Thyroid gland (tissue), 4 donors: ENCODE measurements at regions not wholly inside any gene's neighbourhood (a gene's known extent, or its start where the extent isn't known, plus 50 kb on each side); places are given as distances from the start of the nearest gene placed in this dataset.

Experiments
- DNase-seq, 2 donors: peaks; one replicate each; pipeline ENCODE4 v3.0.0-alpha.2; 2019
- H3K27ac ChIP-seq, 3 donors: fragments of 200-600 bp; sonication (generic); 1 replicate in 2 of 3; 2 replicates in 1 of 3; pipeline ENCODE4 v1.5.1; 2016 to 2019; ENCODE audit warnings: mild to moderate bottlenecking in 1 of 3, moderate library complexity in 1 of 3
- H3K27me3 ChIP-seq: fragments of 200-600 bp; sonication (generic); one replicate; pipeline ENCODE4 v1.5.1; 2019
- H3K36me3 ChIP-seq, 2 donors: fragments of 200-600 bp; sonication (generic); one replicate each; pipeline ENCODE4 v1.5.1; 2016 to 2019
- H3K4me1 ChIP-seq, 2 donors: fragments of 200-600 bp; sonication (generic); one replicate each; pipeline ENCODE4 v1.5.1; 2017 to 2019
- H3K4me3 ChIP-seq, 3 donors: fragments of 200-600 bp; sonication (generic); replicated peaks in 1 of 3; 1 replicate in 2 of 3; 2 replicates in 1 of 3; pipeline ENCODE4 v1.5.1; 2016; ENCODE audit warnings: mild to moderate bottlenecking in 1 of 3
- H3K9me3 ChIP-seq: fragments of 200-600 bp; sonication (generic); one replicate; pipeline ENCODE4 v1.5.1; 2017
- POLR2A ChIP-seq, 2 donors: fragments of 450-650 bp; IDR thresholded peaks; one replicate each; pipeline ENCODE4 v1.6.1; 2017; ENCODE audit warnings: antibody characterized with exemption in 2 of 2, mild to moderate bottlenecking in 2 of 2, moderate library complexity in 1 of 2
- WGBS, 2 donors: methylation state at CpG; one replicate each; pipeline ENCODE4 v1.1.5; 2017; 5-methylcytosine and 5-hydroxymethylcytosine counted together
- intact Hi-C: fragments of 100-400 bp; cut with DNase I; formaldehyde crosslinking; loops from one replicate; pipeline ENCODE4 v1.15.1; 2023
- TF ChIP-seq, protein P1 (sequence below), 6 experiments: fragments of 200-600 bp in 3 of 6; fragments of 450-650 bp in 3 of 6; sonication (generic) in 3 of 6; IDR thresholded peaks; one replicate each; pipeline ENCODE4 v1.5.1; 2016 to 2019; ENCODE audit warnings: antibody characterized with exemption in 6 of 6, mild to moderate bottlenecking in 2 of 6, inconsistent platforms in 1 of 6, moderate library complexity in 1 of 6

DNA sequence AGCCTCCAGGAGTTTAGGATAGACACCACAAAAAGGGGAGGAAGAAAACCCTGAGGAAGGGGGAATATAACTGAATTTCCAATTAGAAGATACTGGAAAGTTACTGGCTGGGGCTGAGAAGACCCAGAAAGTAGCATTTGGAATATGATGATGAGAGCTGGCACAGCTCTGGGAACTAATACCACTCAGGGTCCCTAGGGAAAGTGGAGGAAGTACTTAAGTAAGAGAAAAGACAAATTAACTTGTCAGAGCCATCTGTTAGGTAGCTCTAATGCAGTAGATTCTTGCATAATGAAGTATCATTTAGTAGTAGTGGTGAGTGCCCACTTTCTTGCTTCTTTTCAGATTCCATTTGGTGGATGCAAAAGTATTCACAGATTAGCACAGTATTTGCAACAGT is 90.8 kb upstream of the TSPAN5 start:
- Histone ChIP-seq H3K4me1 (peaks cover 0 to 8% of the 10 kb centered on the region in 2 donors), H3K27me3 (no peaks in the 10 kb centered on the region), H3K36me3 (no peaks in the 10 kb centered on the region), H3K9me3 (no peaks in the 10 kb centered on the region), H3K4me3 (no peak overlapping the region), H3K27ac (no peak overlapping the region)
- intact Hi-C loops, result no loop called here
- no peak for DNase-seq
- TF ChIP-seq POLR2A (IDR thresholded peaks at IDR 0.05), result no peak
- TF ChIP-seq, protein P1, sequence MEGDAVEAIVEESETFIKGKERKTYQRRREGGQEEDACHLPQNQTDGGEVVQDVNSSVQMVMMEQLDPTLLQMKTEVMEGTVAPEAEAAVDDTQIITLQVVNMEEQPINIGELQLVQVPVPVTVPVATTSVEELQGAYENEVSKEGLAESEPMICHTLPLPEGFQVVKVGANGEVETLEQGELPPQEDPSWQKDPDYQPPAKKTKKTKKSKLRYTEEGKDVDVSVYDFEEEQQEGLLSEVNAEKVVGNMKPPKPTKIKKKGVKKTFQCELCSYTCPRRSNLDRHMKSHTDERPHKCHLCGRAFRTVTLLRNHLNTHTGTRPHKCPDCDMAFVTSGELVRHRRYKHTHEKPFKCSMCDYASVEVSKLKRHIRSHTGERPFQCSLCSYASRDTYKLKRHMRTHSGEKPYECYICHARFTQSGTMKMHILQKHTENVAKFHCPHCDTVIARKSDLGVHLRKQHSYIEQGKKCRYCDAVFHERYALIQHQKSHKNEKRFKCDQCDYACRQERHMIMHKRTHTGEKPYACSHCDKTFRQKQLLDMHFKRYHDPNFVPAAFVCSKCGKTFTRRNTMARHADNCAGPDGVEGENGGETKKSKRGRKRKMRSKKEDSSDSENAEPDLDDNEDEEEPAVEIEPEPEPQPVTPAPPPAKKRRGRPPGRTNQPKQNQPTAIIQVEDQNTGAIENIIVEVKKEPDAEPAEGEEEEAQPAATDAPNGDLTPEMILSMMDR (IDR thresholded peaks at IDR 0.05), result no peak

DNA sequence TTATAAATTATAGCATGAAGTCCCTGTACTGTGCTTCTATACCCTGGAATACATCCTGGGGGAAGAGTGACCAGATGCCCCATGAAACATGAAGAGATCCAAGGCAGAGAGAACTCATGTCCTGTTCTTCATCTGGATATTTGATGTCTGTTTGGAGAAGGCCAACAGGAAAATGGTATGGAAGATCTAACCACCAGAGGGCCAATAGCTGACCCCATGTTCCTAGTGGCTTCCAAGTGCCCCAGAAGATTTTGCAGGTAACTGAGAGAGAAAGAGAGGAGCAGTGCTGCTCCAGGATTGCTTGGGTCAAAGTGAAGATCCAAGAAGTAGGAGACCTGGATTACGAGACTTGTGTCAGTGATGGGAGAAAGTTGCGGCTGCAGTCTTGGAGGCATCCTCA is 90.2 kb upstream of the TSPAN5 start:
- WGBS, 2 donors, result 97 to 98% methylated on average over 2 of the region's 2 CpGs
- no peak overlapping the region for H3K27ac ChIP-seq
- no peaks in the 10 kb centered on the region for H3K36me3 ChIP-seq
- H3K4me3 ChIP-seq, result no peak overlapping the region
- H3K4me1 ChIP-seq, result peaks cover 0 to 8% of the 10 kb centered on the region in 2 donors
- H3K27me3 ChIP-seq, result no peaks in the 10 kb centered on the region
- DNase-seq, result no peak
- intact Hi-C loops, result no loop called here
- no peaks in the 10 kb centered on the region for H3K9me3 ChIP-seq
- TF ChIP-seq POLR2A (IDR thresholded peaks at IDR 0.05), result no peak
- TF ChIP-seq, protein P1 (IDR thresholded peaks at IDR 0.05), result no peak

DNA sequence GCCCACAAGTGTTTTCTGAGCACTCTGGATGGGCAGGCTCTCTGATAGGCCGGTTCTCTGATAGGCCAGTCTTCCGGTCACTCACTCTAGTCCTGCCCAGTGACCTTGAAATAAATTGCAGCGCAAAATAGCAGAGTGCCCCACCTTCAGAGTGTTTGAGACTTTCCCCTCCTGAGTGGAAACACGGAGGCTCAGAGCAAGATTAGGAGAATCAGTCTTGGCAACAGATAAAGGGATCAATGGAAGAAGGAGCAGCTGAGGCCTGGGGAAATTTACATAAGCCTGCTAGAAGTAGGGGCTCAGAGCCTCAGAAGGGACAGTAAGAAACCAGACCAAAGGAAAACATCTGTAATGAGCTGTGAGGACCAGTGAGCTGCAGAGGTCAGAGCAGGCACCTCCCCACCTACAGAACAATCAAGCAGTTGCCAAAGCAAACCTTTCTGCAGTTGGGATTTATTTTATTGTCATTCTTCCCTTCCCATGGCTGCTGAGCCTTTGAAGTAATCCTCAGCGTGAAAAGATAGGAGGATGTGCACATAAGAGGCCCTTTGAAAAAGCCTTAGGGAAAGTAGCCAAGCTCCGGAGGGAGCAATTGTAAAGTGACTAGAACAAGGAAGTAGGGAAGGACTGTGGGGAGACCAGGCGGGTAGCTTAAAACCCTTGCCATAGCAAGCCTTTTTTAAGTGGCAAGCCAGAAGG is 89.1 kb upstream of the TSPAN5 start:
- Histone ChIP-seq H3K4me1 (peaks cover 0 to 8% of the 10 kb centered on the region in 2 donors), H3K4me3 (no peak overlapping the region), H3K36me3 (no peaks in the 10 kb centered on the region), H3K9me3 (no peaks in the 10 kb centered on the region), H3K27me3 (no peaks in the 10 kb centered on the region), H3K27ac (no peak overlapping the region)
- DNase-seq, result peak in 1 of 2 donors; percentile 2
- intact Hi-C loops, result no loop called here
- WGBS, 2 donors, result 67 to 69% methylated on average over 7 of the region's 7 CpGs
- TF ChIP-seq, protein P1 (IDR thresholded peaks at IDR 0.05), result no peak
- TF ChIP-seq POLR2A (IDR thresholded peaks at IDR 0.05), result no peak

- 75 to 86% methylated on average over 4 of the region's 4 CpGs for WGBS, 2 donors
- intact Hi-C loops, result no loop called here
- TF ChIP-seq, protein P1 (IDR thresholded peaks at IDR 0.05), result no peak
- Histone ChIP-seq H3K27ac (no peak overlapping the region), H3K4me3 (no peak overlapping the region), H3K4me1 (peaks cover 0 to 8% of the 10 kb centered on the region in 2 donors), H3K36me3 (no peaks in the 10 kb centered on the region), H3K9me3 (no peaks in the 10 kb centered on the region), H3K27me3 (no peaks in the 10 kb centered on the region)
- DNase-seq, result no peak
Observed at GRCh38 chr4:98746936-98747335, 88.5 kb upstream of the TSPAN5 start.

DNA sequence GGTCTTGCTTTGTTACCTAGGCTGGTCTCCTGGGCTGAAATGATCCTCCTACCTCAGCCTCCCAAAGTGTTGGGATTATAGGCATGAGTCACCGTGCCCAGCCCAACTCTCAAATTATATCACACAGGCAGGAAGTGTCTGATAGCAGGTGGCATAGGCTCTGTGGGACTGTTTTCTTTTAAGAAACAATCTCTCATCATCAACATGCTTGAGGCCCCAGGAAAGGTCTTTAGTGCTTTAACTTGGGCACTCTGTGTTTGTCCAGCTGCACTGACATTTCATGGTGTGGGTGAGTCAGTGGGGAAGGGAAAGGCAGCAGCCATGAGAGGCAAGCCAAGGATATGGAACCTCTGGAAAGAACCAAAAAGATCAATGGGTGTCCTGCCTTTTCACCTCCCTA is 88.1 kb upstream of the TSPAN5 start:
- WGBS, 2 donors, result 83 to 95% methylated on average over 1 of the region's 1 CpG
- TF ChIP-seq, protein P1 (IDR thresholded peaks at IDR 0.05), result no peak
- no peak for TF ChIP-seq POLR2A (IDR thresholded peaks at IDR 0.05)
- Histone ChIP-seq H3K27me3 (no peaks in the 10 kb centered on the region), H3K27ac (no peak overlapping the region), H3K4me3 (no peak overlapping the region), H3K9me3 (no peaks in the 10 kb centered on the region), H3K4me1 (peaks cover 0 to 8% of the 10 kb centered on the region in 2 donors), H3K36me3 (no peaks in the 10 kb centered on the region)
- no peak for DNase-seq
- intact Hi-C loops, result no loop called here
